CD14-positive monocyte (primary cell): ENCODE measurements at regions not wholly inside any gene's neighbourhood (a gene's known extent, or its start where the extent isn't known, plus 50 kb on each side); places are given as distances from the start of the nearest gene placed in this dataset.

Experiments
- DNase-seq, 3 donors: peaks; one replicate each; pipeline ENCODE4 v3.0.0-alpha.2; 2011 to 2022
- H2AFZ ChIP-seq: 2 replicates; pipeline ENCODE4 v1.6.0; 2012; ENCODE audit warnings: mild to moderate bottlenecking, low read depth, low read length, inconsistent platforms; ENCODE audit not compliant: insufficient read depth, poor library complexity, severe bottlenecking
- H3K27ac ChIP-seq, 2 donors: 1 replicate in 1 of 2; 2 replicates in 1 of 2; pipeline ENCODE4 v1.5.1; 2012 to 2013; ENCODE audit warnings: low read length in 2 of 2, control low read depth in 1 of 2, inconsistent platforms in 1 of 2, low read depth in 1 of 2, mild to moderate bottlenecking in 1 of 2
- H3K27me3 ChIP-seq, 2 donors: one replicate each; pipeline versions ENCODE4 v1.6.0 to v1.6.1; 2011 to 2013; ENCODE audit warnings: low read length in 2 of 2; ENCODE audit not compliant: control insufficient read depth in 2 of 2, insufficient read depth in 2 of 2
- H3K36me3 ChIP-seq, 2 donors: replicated peaks in 1 of 2; 1 replicate in 1 of 2; 2 replicates in 1 of 2; pipeline versions ENCODE4 v1.5.1 to v1.6.1; 2012 to 2013; ENCODE audit warnings: low read length in 2 of 2, control low read depth in 1 of 2, inconsistent platforms in 1 of 2, mild to moderate bottlenecking in 1 of 2; ENCODE audit not compliant: insufficient read depth in 2 of 2, control insufficient read depth in 1 of 2
- H3K4me1 ChIP-seq, 2 donors: 1 replicate in 1 of 2; 2 replicates in 1 of 2; pipeline versions ENCODE4 v1.5.1 to v1.6.1; 2012 to 2013; ENCODE audit warnings: low read length in 2 of 2, control low read depth in 1 of 2, inconsistent platforms in 1 of 2, mild to moderate bottlenecking in 1 of 2, moderate library complexity in 1 of 2; ENCODE audit not compliant: insufficient read depth in 2 of 2, control insufficient read depth in 1 of 2
- H3K4me2 ChIP-seq: replicated peaks from 2 replicates; pipeline ENCODE3; 2012; ENCODE audit warnings: low read length, moderate library complexity, mild to moderate bottlenecking; ENCODE audit not compliant: poor library complexity, severe bottlenecking; ENCODE audit errors: extremely low read depth
- H3K4me3 ChIP-seq, 3 experiments: fragments of 200-600 bp in 1 of 3; sonication (generic) in 1 of 3; replicated peaks in 1 of 3; 1 replicate in 2 of 3; 2 replicates in 1 of 3; pipeline ENCODE4 v1.5.1; 2011 to 2013; ENCODE audit warnings: low read length in 3 of 3, mild to moderate bottlenecking in 3 of 3, control low read depth in 2 of 3, low read depth in 2 of 3, inconsistent platforms in 1 of 3, moderate library complexity in 1 of 3
- H3K79me2 ChIP-seq: 2 replicates; pipeline ENCODE4 v1.6.0; 2012; ENCODE audit warnings: mild to moderate bottlenecking, control low read depth, inconsistent platforms, low read length, moderate library complexity; ENCODE audit not compliant: insufficient read depth
- H3K9ac ChIP-seq: 2 replicates; pipeline ENCODE4 v1.6.0; 2017; ENCODE audit warnings: low read length, mild to moderate bottlenecking; ENCODE audit not compliant: insufficient read depth, poor library complexity, severe bottlenecking
- H3K9me3 ChIP-seq, 2 donors: replicated peaks in 1 of 2; 1 replicate in 1 of 2; 2 replicates in 1 of 2; pipeline versions ENCODE4 v1.5.1 to v1.6.1; 2012 to 2013; ENCODE audit warnings: low read length in 2 of 2, control low read depth in 1 of 2; ENCODE audit not compliant: control insufficient read depth in 1 of 2, insufficient read depth in 1 of 2
- H4K20me1 ChIP-seq: 2 replicates; pipeline ENCODE4 v1.6.0; 2012; ENCODE audit warnings: mild to moderate bottlenecking, low read length, control low read depth, moderate library complexity; ENCODE audit not compliant: insufficient read depth
- H3K27ac Mint-ChIP-seq, 7 donors: one replicate each; pipeline ENCODE4 v1.8.0; 2020; ENCODE audit warnings: mild to moderate bottlenecking in 7 of 7, mixed read lengths in 7 of 7, moderate library complexity in 6 of 7, inconsistent platforms in 2 of 7
- H3K27me3 Mint-ChIP-seq, 3 donors: one replicate each; pipeline ENCODE4 v1.8.0; 2021 to 2022; ENCODE audit warnings: low read depth in 3 of 3, mild to moderate bottlenecking in 3 of 3, mixed read lengths in 3 of 3, moderate library complexity in 3 of 3, inconsistent platforms in 1 of 3
- H3K36me3 Mint-ChIP-seq, 2 donors: one replicate each; pipeline ENCODE4 v1.8.0; 2020; ENCODE audit warnings: mixed read lengths in 2 of 2, inconsistent platforms in 1 of 2, mild to moderate bottlenecking in 1 of 2
- H3K4me1 Mint-ChIP-seq: one replicate; pipeline ENCODE4 v1.8.0; 2020; ENCODE audit warnings: mild to moderate bottlenecking, mixed read lengths
- H3K4me3 Mint-ChIP-seq, 2 donors: one replicate each; pipeline ENCODE4 v1.8.0; 2020; ENCODE audit warnings: mild to moderate bottlenecking in 2 of 2, mixed read lengths in 2 of 2, moderate library complexity in 1 of 2
- H3K9me3 Mint-ChIP-seq, 7 donors: one replicate each; pipeline ENCODE4 v1.8.0; 2020 to 2022; ENCODE audit warnings: mixed read lengths in 7 of 7, mild to moderate bottlenecking in 6 of 7, moderate library complexity in 6 of 7, inconsistent platforms in 2 of 7
- WGBS: methylation state at CpG from one replicate; pipeline ENCODE4 v1.1.5; 2013; ENCODE audit warnings: missing lambda C conversion rate; ENCODE audit not compliant: insufficient coverage; 5-methylcytosine and 5-hydroxymethylcytosine counted together
- intact Hi-C, 2 donors: fragments of 100-400 bp; cut with micrococcal nuclease; formaldehyde crosslinking; loops; one replicate each; pipeline versions ENCODE4 v1.15.0 to v1.15.1; 2023
- TF ChIP-seq, protein P1 (sequence below): fragments of 200-600 bp; IDR thresholded peaks from one replicate; pipeline ENCODE4 v1.8.0; 2022; ENCODE audit warnings: antibody characterized with exemption, mild to moderate bottlenecking

- H3K27me3 Mint-ChIP-seq = peaks cover 0 to 3% (median 0%) of the 10 kb centered on the region in 3 donors
- H3K4me1 Mint-ChIP-seq = peaks cover 6% of the 10 kb centered on the region
- 50% methylated on average over 1 of the region's 4 CpGs for WGBS
- Histone ChIP-seq H3K27me3 (no peaks in the 10 kb centered on the region), H4K20me1 (no peaks in the 10 kb centered on the region), H2AFZ (no peak overlapping the region), H3K9me3 (no peaks in the 10 kb centered on the region), H3K9ac (no peak overlapping the region), H3K4me2 (no peak overlapping the region), H3K27ac (no peak overlapping the region), H3K4me1 (peaks cover 0 to 1% of the 10 kb centered on the region in 2 donors), H3K36me3 (no peaks in the 10 kb centered on the region), H3K4me3 (no peak overlapping the region), H3K79me2 (no peaks in the 10 kb centered on the region)
- H3K36me3 Mint-ChIP-seq = no peaks in the 10 kb centered on the region
- no peak for DNase-seq
- no peak overlapping the region for H3K4me3 Mint-ChIP-seq
- TF ChIP-seq, protein P1, sequence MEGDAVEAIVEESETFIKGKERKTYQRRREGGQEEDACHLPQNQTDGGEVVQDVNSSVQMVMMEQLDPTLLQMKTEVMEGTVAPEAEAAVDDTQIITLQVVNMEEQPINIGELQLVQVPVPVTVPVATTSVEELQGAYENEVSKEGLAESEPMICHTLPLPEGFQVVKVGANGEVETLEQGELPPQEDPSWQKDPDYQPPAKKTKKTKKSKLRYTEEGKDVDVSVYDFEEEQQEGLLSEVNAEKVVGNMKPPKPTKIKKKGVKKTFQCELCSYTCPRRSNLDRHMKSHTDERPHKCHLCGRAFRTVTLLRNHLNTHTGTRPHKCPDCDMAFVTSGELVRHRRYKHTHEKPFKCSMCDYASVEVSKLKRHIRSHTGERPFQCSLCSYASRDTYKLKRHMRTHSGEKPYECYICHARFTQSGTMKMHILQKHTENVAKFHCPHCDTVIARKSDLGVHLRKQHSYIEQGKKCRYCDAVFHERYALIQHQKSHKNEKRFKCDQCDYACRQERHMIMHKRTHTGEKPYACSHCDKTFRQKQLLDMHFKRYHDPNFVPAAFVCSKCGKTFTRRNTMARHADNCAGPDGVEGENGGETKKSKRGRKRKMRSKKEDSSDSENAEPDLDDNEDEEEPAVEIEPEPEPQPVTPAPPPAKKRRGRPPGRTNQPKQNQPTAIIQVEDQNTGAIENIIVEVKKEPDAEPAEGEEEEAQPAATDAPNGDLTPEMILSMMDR = no peak
- H3K9me3 Mint-ChIP-seq = peaks cover 0 to 1% (median 0%) of the 10 kb centered on the region in 7 donors
- intact Hi-C loops = no loop called here
- no peak overlapping the region for H3K27ac Mint-ChIP-seq
Observed at GRCh38 chr21:33968995-33969348, 53.4 kb upstream of the ATP5PO start.

DNA sequence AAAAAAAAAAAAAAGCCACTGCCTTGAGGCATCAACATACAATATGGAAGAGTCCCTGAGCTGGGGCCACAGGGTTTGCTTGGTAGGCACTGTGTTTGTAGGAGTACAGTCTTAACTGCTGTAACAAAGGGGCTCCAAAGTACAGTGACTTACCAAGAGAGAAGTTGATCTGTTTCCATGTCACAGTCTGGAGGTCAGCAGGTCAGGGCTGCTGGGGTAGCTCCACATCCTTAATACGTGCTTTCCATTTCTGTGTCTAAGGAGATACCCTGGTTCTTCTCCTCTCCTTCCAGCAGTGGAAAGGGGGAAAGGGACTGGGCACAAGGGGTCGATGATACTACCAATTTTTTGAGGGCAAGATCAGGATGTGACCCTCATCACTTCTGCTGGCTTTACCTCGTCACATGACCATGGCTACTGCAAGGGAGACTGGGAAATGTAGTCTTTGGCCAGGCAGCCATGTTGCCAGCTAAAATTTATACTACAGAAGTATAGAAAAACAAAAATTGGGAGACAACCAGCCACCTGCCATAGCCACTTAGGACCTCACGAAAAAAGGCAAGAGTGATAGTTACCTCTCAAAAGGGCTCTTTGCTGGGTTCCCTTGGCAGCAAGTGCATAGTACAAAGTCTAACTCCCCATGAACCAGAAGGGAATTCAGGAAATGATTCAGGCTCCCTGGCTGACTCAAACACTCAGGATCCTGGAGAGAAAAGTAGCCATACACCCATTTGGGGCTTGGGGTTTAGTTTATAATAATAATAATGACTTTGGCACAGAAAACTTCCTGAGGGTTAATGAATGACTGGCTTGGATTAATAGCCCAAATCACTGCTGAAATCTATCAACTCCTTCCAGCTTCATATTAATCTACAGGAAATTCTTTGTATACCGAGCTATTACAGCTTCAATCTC lies 52.7 kb upstream of the ATP5PO start:
- Histone ChIP-seq H3K4me1 (no peaks in the 10 kb centered on the region), H3K9me3 (no peaks in the 10 kb centered on the region), H4K20me1 (no peaks in the 10 kb centered on the region), H3K27ac (no peak overlapping the region), H3K9ac (no peak overlapping the region), H3K4me2 (no peak overlapping the region), H2AFZ (no peak overlapping the region), H3K4me3 (no peak overlapping the region), H3K36me3 (no peaks in the 10 kb centered on the region), H3K27me3 (no peaks in the 10 kb centered on the region), H3K79me2 (no peaks in the 10 kb centered on the region)
- Mint-ChIP-seq H3K4me1 (peaks cover 6% of the 10 kb centered on the region), H3K27me3 (peaks cover 0 to 3% (median 0%) of the 10 kb centered on the region in 3 donors), H3K4me3 (peak overlapping the region in 1 of 2 donors; percentile 51), H3K36me3 (no peaks in the 10 kb centered on the region), H3K9me3 (peaks cover 0 to 1% (median 0%) of the 10 kb centered on the region in 7 donors), H3K27ac (peak overlapping the region in 5 of 7 donors; percentile 33 to 49 (median 41))
- TF ChIP-seq, protein P1 = no peak
- intact Hi-C loops = no loop called here
- 90% methylated on average over 2 of the region's 5 CpGs for WGBS
- DNase-seq = peak in 1 of 3 donors; percentile 21
